ENCODE measurements at regions not wholly inside any gene's neighbourhood (a gene's known extent, or its start where the extent isn't known, plus 50 kb on each side); places are given as distances from the start of the nearest gene placed in this dataset.

- no peak for TF ChIP-seq CTCF (IDR thresholded peaks at IDR 0.05; ENCODE audit: low read depth, low read length)
- TF ChIP-seq EZH2phosphoT487 (IDR thresholded peaks at IDR 0.05; ENCODE audit: low read depth): no peak
Measured at GRCh38 chr11:97761175-97761574, 1259.6 kb upstream of the CNTN5 start.

Data from OCI-LY3 (cell line).